GM12878 (cell line): ENCODE measurements at regions not wholly inside any gene's neighbourhood (a gene's known extent, or its start where the extent isn't known, plus 50 kb on each side); places are given as distances from the start of the nearest gene placed in this dataset.

Source experiments
- CTCF ChIP-seq, 3 experiments: IDR thresholded peaks in 2 of 3; conservative IDR thresholded peaks in 1 of 3; 2 replicates each; pipeline ENCODE4 v1.5.1; 2011; ENCODE audit warnings: low read depth in 3 of 3, low read length in 3 of 3, mild to moderate bottlenecking in 3 of 3, control low read depth in 2 of 3, moderate library complexity in 2 of 3, inconsistent platforms in 1 of 3, mixed read lengths in 1 of 3; ENCODE audit not compliant: control insufficient read depth in 2 of 3, insufficient read depth in 1 of 3; ENCODE audit errors: extremely low read depth in 1 of 3
- POLR2A ChIP-seq: IDR thresholded peaks from 2 replicates; pipeline ENCODE4 v1.6.1; 2011; ENCODE audit warnings: low read depth, mild to moderate bottlenecking, low read length
- POLR2AphosphoS5 ChIP-seq: IDR thresholded peaks from 2 replicates; pipeline ENCODE4 v1.6.1; 2011; ENCODE audit warnings: mild to moderate bottlenecking, low read length, inconsistent platforms

- TF ChIP-seq POLR2AphosphoS5 (no peak), POLR2A (no peak), CTCF (IDR thresholded peaks at IDR 0.05 in 2 of 3, conservative IDR thresholded peaks at IDR 0.05 in 1 of 3; ENCODE audit: control insufficient read depth in 2 of 3, extremely low read depth in 1 of 3, insufficient read depth in 1 of 3, low read depth in 3 of 3, low read length in 3 of 3) (no peak)
These were observed 314.5 kb upstream of the RGPD4 start for GRCh38 chr2:107511970-107512789.
